Urinary bladder (tissue), 3 donors: ENCODE measurements at regions not wholly inside any gene's neighbourhood (a gene's known extent, or its start where the extent isn't known, plus 50 kb on each side); places are given as distances from the start of the nearest gene placed in this dataset.

Experiments
- DNase-seq: peaks from one replicate; pipeline ENCODE4 v3.0.0-alpha.2; 2015; ENCODE audit errors: extremely low spot score
- H3K27ac ChIP-seq: one replicate; pipeline ENCODE4 v1.5.1; 2013; ENCODE audit warnings: low read depth, mild to moderate bottlenecking, moderate library complexity
- H3K36me3 ChIP-seq: one replicate; pipeline ENCODE4 v1.6.1; 2013; ENCODE audit warnings: mild to moderate bottlenecking, moderate library complexity; ENCODE audit not compliant: insufficient read depth
- H3K4me1 ChIP-seq: one replicate; pipeline ENCODE4 v1.6.1; 2013; ENCODE audit warnings: mild to moderate bottlenecking, moderate library complexity; ENCODE audit not compliant: insufficient read depth
- H3K4me3 ChIP-seq: one replicate; pipeline ENCODE4 v1.5.1; 2013; ENCODE audit warnings: low read depth, low read length
- WGBS: extraction: QIAGEN DNeasy Blood & Tissue Kit; methylation state at CpG from one replicate; pipeline ENCODE4 v1.1.7; 2013; 5-methylcytosine and 5-hydroxymethylcytosine counted together
- donor health status: healthy with polysubstance abuse.
- donor health status: healthy.

- 20% methylated on average over 7 of the region's 7 CpGs for WGBS
- Histone ChIP-seq H3K4me1 (no peaks in the 10 kb centered on the region), H3K27ac (no peak overlapping the region), H3K36me3 (no peaks in the 10 kb centered on the region), H3K4me3 (no peak overlapping the region)
- no peak for DNase-seq
Measured at GRCh38 chr9:110114859-110115201, 93.1 kb downstream of the C9orf152 start.

GRCh38 chr9:110115341-110115820, 92.6 kb downstream of the C9orf152 start:
- H3K27ac ChIP-seq: no peak overlapping the region
- no peak overlapping the region for H3K4me3 ChIP-seq
- H3K4me1 ChIP-seq: no peaks in the 10 kb centered on the region
- no peak for DNase-seq
- H3K36me3 ChIP-seq: no peaks in the 10 kb centered on the region
- 49% methylated on average over 7 of the region's 7 CpGs for WGBS

GRCh38 chr9:110115826-110116542, 92.0 kb downstream of the C9orf152 start:
- no peak overlapping the region for H3K27ac ChIP-seq
- 84% methylated on average over 14 of the region's 14 CpGs for WGBS
- no peaks in the 10 kb centered on the region for H3K36me3 ChIP-seq
- DNase-seq: no peak
- no peak overlapping the region for H3K4me3 ChIP-seq
- H3K4me1 ChIP-seq: no peaks in the 10 kb centered on the region

- 51% methylated on average over 3 of the region's 3 CpGs for WGBS
Measured at GRCh38 chr9:110116543-110116885, 91.4 kb downstream of the C9orf152 start.

GRCh38 chr9:110121170-110121569, 86.8 kb downstream of the C9orf152 start:
- DNase-seq: no peak
- WGBS: 87% methylated on average over 3 of the region's 3 CpGs

More at GRCh38 chr9:110116543-110116885, 91.4 kb downstream of the C9orf152 start:
- no peak for DNase-seq
- Histone ChIP-seq H3K4me3 (no peak overlapping the region), H3K4me1 (no peaks in the 10 kb centered on the region), H3K27ac (no peak overlapping the region), H3K36me3 (no peaks in the 10 kb centered on the region)

GRCh38 chr9:110123341-110124095, 84.4 kb downstream of the C9orf152 start:
- Histone ChIP-seq H3K4me3 (no peak overlapping the region), H3K4me1 (no peaks in the 10 kb centered on the region), H3K27ac (no peak overlapping the region), H3K36me3 (no peaks in the 10 kb centered on the region)
- DNase-seq: no peak
- 84% methylated on average over 5 of the region's 5 CpGs for WGBS

More at GRCh38 chr9:110121170-110121569, 86.8 kb downstream of the C9orf152 start:
- no peaks in the 10 kb centered on the region for H3K4me1 ChIP-seq
- no peak overlapping the region for H3K27ac ChIP-seq
- H3K4me3 ChIP-seq: no peak overlapping the region
- H3K36me3 ChIP-seq: no peaks in the 10 kb centered on the region

GRCh38 chr9:110124439-110124838, 83.5 kb downstream of the C9orf152 start:
- no peak overlapping the region for H3K4me3 ChIP-seq
- WGBS: 81% methylated on average over 4 of the region's 4 CpGs
- no peak overlapping the region for H3K27ac ChIP-seq
- H3K4me1 ChIP-seq: no peaks in the 10 kb centered on the region
- no peak for DNase-seq
- H3K36me3 ChIP-seq: no peaks in the 10 kb centered on the region

- Histone ChIP-seq H3K27ac (peak overlapping the region; percentile 82), H3K4me3 (peak overlapping the region; percentile 3), H3K36me3 (no peaks in the 10 kb centered on the region), H3K4me1 (peaks cover 2% of the 10 kb centered on the region)
- WGBS: 14% methylated on average over 16 of the region's 16 CpGs
- peak; percentile 63 for DNase-seq
Measured at GRCh38 chr9:110125207-110125751, 82.7 kb downstream of the C9orf152 start.

- Histone ChIP-seq H3K27ac (peak overlapping the region; percentile 82), H3K4me1 (peaks cover 2% of the 10 kb centered on the region), H3K36me3 (no peaks in the 10 kb centered on the region), H3K4me3 (peak overlapping the region; percentile 3)
- DNase-seq: no peak
- WGBS: 29% methylated on average over 8 of the region's 8 CpGs
Measured at GRCh38 chr9:110125763-110126351, 82.1 kb downstream of the C9orf152 start.

- Histone ChIP-seq H3K4me3 (no peak overlapping the region), H3K27ac (peak overlapping the region; percentile 70), H3K36me3 (no peaks in the 10 kb centered on the region), H3K4me1 (peaks cover 2% of the 10 kb centered on the region)
- 28% methylated on average over 7 of the region's 7 CpGs for WGBS
- DNase-seq: no peak
Measured at GRCh38 chr9:110126499-110126941, 81.4 kb downstream of the C9orf152 start.

GRCh38 chr9:110126986-110127864, 80.7 kb downstream of the C9orf152 start:
- H3K27ac ChIP-seq: peak overlapping the region; percentile 70
- peak overlapping the region; percentile 16 for H3K4me3 ChIP-seq
- H3K36me3 ChIP-seq: no peaks in the 10 kb centered on the region
- 13% methylated on average over 23 of the region's 23 CpGs for whole genome bisulfite sequencing
- peaks cover 2% of the 10 kb centered on the region for H3K4me1 ChIP-seq
- peak; percentile 79 for DNase-seq

GRCh38 chr9:110128664-110129329, 79.2 kb downstream of the C9orf152 start:
- H3K36me3 ChIP-seq: no peaks in the 10 kb centered on the region
- no peak overlapping the region for H3K4me3 ChIP-seq
- no peak for DNase-seq
- H3K27ac ChIP-seq: peak overlapping the region; percentile 75
- peaks cover 2% of the 10 kb centered on the region for H3K4me1 ChIP-seq
- WGBS: 42% methylated on average over 7 of the region's 7 CpGs
